GM18870 (cell line): ENCODE measurements at regions not wholly inside any gene's neighbourhood (a gene's known extent, or its start where the extent isn't known, plus 50 kb on each side); places are given as distances from the start of the nearest gene placed in this dataset.

ENCODE experiments used
- ATAC-seq: cut with Tn5 transposase; IDR thresholded peaks from one replicate; pipeline ENCODE4 v1.9.1; 2021; ENCODE audit warnings: moderate library complexity; ENCODE audit not compliant: unreplicated experiment

DNA sequence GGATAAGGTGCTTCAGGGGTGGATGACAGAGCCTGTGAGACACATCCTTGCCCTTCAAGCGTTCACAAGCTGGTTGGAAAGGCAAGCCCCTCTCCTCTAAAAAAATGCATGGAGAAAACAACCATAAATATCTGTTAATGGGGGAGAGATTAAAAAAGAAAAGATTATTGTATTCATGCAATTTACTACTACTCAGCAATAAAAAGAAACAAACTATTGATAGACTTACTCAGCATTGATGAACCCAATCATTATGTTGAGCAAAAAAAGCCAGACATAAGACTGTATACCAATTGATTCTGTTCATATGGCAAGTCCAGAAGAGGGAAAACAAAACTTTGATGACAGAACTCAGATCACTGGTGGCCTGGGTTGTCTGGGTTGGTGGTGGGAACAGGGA is 138.7 kb upstream of the IRF2BP2 start:
- ATAC-seq = no peak

- ATAC-seq = no peak
Measured at GRCh38 chr1:234748066-234748465, 138.1 kb upstream of the IRF2BP2 start.

GRCh38 chr1:234746798-234747196 is 136.8 kb upstream of the IRF2BP2 start:
- no peak for ATAC-seq

GRCh38 chr1:234745844-234746797 is 136.1 kb upstream of the IRF2BP2 start:
- no peak for ATAC-seq

GRCh38 chr1:234745276-234745675 is 135.3 kb upstream of the IRF2BP2 start:
- no peak for ATAC-seq

- no peak for ATAC-seq
Measured at GRCh38 chr1:234743791-234744611, 134.0 kb upstream of the IRF2BP2 start.

DNA sequence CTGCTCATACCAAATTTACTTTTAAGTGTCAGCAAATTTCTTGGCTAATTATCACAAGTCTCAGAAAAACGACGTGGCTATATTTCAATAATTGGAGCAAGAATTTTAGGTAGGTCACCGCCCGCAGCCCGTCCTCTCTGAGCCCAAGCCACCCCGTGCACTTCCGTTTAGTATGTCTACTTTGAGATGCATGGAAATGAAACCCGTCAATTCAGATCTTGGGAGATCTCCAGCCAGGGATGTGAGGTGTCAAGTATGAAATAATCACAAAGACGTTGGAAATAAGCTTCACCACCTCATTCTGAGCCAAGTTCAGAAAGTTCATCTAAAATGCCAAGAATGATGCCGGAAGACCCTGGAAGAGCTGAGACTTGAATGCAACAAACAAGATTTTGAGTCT is 132.6 kb upstream of the IRF2BP2 start:
- ATAC-seq = no peak

GRCh38 chr1:234737967-234738314 is 128.0 kb upstream of the IRF2BP2 start:
- ATAC-seq = no peak

DNA sequence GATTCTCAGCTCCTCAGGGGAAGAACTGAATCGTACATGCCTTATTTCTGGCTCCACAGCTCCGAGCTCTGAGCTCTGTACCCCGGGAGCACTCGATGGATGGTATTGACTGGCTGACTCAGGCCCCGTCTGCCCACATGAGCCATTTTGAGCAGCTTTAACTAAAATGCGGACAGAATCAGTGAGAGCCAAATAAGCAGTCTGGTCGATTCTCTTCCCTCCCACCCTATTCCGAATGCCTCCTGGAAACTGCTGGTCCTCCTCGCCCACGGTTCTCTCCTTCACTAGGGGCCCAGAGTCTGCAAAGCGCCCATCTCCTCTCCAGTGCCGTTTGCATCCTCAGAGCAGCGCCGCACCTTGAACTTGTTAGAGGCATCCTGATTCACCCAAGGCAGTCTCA is 125.9 kb upstream of the IRF2BP2 start:
- ATAC-seq = no peak

- no peak for ATAC-seq
Measured at GRCh38 chr1:234735476-234735875, 125.5 kb upstream of the IRF2BP2 start.

DNA sequence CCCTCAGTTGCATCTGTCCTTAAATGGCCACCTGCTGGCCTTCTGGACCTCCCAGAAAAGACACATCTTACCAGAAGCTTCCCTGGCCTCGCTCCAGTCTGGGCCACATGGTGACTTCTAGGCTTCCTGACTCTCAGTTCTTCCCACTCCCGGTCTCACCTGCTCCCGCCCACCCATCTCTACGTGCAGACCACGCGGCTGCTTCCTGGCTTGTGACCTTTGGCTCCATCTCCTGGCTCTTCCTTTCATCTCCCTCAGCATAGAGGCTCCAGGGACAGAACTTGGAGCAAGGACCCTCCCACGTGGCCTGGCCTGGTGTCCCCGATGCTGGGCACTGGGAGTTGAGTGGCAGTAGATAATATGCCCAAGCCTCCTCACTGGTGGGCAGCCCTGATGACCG is 124.9 kb upstream of the IRF2BP2 start:
- no peak for ATAC-seq

DNA sequence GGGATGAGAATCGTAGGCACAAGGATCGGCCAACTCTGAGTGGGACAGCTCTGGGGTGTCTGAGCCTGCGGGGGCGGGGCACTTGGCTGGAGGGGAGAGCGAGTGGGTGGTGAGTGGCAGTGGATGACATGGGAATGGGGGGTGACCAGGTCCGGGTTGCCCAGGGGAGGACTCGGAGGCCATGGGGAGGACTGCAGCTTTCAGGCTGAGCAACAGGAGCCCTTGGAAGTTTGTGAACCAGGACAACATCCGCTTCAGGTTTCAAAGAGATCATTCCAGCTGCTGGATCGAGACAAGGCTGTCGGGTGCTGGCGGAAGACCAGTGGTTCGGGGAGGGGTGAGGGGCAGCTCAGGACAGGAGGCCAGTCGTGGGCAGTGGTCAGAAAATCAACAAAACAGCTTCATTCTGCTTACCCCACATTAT is 124.4 kb upstream of the IRF2BP2 start:
- ATAC-seq = no peak

GRCh38 chr1:234733427-234733826 is 123.4 kb upstream of the IRF2BP2 start:
- ATAC-seq = no peak

- no peak for ATAC-seq
Measured at GRCh38 chr1:234732671-234733390, 122.9 kb upstream of the IRF2BP2 start.

- no peak for ATAC-seq
Measured at GRCh38 chr1:234732260-234732659, 122.3 kb upstream of the IRF2BP2 start.

DNA sequence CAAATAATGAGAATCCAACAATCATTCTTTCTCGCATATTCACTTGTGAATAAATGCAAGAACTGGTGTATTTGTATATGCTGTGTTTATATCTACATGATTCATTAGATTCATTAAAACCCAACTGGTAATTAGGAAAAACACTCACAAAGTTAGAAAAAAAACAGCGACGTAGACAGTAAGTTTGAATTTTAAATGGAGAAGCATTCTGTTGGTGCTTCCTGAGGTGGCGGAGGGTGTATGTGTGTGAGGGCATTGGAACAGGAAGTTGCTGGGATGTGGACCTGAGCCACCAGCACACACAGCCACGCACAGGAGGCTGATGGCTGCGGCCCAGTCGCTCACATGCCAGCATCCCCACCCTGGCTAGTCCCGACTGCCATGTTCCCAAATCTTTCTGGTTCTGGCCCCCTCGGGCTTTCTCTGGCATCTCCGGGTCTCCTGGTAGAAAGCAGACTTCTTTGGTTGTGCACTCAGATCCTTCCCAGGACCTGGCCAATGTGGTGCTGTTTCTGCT is 121.6 kb upstream of the IRF2BP2 start:
- peak; percentile 29 for ATAC-seq

- ATAC-seq = peak; percentile 62
Measured at GRCh38 chr1:234730770-234731568, 121.0 kb upstream of the IRF2BP2 start.

DNA sequence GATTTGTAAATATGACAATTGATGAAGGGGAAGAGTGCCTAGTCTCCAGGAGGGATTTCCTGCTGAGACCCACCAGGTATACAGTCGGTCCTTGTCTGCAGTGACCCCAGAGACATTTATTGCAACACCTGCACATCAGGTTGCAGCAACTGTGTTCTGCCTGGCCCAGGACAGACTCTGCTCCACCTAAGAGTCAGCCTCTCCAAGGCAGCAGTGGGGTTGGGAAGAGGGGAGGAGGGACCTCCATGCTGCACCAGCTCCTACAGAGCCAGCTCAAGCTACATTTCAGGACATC is 120.4 kb upstream of the IRF2BP2 start:
- ATAC-seq = no peak

DNA sequence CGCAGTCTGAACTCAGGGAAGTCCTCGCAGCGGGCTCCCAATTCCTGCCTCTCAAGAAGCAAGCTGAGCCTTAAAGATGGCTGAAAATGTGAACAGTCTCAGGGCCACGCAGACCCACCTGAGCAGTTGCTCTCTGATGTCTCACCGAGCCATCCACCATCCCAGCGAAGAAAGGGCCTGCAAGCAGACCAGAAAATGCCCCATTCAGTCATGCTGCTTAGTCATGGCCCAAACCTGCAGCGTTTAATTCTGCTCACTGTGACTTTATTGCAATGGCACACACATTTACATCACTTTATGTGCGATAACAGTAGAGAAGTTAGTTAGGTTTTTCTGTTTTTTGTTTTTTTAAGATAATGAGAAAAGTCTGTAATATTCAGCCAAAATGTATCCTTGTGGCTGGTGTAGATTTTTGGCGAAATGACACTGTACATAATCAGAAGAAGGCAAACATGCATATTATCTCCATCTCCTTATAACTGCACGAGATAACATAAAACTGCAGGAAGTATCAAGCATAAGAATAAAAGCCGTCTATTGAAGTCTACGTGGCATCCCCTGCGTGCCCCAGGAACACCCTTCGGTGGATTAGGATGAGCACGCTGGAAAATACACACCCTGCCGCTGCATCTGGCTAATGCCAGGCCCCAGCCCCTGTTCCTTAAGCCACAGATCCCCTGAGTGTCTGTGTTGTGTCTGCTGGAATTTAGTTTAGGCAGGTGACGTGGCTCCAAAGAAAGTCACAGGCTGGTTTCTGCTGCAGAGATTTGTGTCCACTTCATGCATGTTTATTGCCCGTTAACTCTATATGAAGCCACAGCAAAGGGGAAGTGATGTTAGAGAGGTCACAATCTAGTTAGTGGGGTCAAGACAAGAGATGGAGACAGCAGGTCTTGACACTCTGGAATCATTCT is 119.8 kb upstream of the IRF2BP2 start:
- ATAC-seq = no peak
